Stimulated activated CD8-positive, alpha-beta memory T cell treated with anti-CD3 and anti-CD28 coated beads, Interleukin-12 subunit alpha, Interleukin-12 subunit beta, amount 100 ng/mL, for 1 hour (primary cell): ENCODE measurements at regions not wholly inside any gene's neighbourhood (a gene's known extent, or its start where the extent isn't known, plus 50 kb on each side); places are given as distances from the start of the nearest gene placed in this dataset.

Experiments
- DNase-seq: peaks from one replicate; pipeline ENCODE4 v3.0.0-alpha.2; 2020; ENCODE audit warnings: low read depth

DNA sequence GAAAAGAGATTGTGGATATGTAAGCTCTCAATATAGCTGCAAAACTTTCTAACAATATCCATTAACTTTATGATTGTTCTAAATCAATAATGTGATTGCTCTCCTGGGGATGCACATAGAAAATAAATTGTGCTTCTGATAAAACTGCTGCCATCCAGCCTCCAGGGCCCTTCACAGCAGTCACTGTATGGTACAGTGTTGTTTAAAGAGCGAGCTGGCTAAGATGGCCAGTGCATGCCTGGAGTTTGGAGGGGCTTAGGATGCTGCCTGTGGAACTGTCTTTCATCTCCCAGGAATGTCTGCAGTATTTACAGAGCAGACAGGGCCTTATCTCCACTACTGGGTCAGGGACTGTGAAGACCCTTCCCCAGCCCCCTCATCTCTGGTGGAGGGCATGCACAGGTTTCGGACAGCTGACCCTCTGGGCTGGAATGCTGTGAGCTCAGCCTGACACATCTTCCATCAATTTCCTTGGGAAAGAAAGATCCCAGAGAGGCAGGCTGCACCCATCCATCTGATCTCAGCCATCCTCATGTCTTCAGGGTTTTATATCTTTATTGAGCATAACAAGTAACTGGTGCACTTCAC, 137.0 kb downstream of the PLPP3 start:
- no peak for DNase-seq

DNA sequence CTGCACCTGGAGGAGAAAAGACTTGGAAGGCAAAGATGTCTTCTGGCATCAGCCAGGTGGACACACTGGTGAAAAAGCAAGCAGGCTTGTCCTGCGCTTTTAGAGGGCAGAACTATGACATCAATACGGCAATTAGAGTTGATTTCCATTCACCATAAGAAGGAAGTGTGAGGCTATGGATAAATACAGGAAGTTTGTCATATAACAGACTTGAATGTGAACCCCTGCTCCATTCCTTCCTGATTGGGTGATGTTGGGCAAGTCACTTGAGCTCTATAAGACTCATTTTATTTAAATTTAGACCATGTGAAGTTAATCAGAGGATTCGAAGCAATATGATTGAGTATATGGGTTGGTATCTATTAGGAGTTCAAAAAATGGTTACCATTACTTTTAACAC, 137.8 kb downstream of the PLPP3 start:
- no peak for DNase-seq

DNA sequence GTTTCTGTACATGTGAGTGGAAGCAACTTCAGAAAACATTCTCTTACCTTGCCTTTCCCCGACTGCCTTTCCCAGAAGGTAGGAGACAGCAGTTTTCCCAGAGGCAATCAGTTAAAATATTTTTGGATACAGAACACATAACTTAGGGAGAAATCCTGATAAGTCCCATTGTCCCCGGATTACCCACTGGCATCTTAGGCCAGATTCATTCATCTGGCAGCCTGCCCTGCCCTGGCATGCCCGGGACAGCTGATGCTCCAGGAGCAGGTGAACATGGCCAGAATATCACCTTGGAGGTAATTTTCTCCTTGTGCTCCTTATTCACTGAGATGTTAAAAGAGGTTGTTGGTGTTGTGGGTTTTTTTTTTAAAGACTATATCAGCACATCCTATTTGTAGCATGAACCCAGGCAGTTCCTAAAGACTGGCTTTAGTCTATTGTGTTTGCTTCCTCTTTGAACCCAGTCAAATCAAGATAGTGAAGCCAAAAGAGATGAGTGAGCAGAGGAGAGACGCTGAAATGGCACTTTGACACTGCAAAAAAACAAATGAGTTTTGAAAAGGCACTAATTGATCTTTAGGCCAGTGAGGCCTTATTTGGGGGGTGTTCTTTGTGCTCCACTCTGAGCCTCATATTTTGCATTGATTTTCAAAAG, 139.6 kb downstream of the PLPP3 start:
- DNase-seq = no peak

DNA sequence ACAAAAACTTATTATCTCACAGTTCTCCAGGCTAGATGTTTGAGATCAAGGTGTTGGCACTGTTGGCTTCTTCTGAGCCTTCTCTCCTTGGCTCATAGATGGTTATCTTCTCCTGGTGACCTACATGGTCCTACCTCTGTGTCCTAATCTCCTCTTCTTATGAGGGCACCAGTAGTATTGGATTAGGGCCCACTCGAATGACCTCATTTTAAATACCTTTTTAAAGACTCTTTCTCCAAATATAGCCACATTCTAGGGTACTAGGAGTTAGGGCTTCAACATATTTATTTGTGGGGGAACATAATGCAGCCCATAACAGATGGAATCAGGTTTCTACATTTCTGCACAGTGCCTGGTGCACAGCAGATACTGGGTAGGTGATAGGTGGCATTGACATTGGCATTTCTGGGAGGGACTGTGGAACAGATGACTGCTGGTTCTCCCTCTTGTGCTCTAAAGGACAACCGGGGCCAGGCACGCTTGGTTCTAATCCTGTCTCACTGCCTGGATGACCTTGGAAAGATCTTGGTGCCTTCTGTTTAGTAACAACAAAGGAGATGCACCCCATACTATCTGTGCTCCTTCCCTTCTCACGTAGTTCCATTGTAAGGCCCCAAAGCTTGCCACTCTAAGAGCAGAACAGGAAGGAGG, 140.3 kb downstream of the PLPP3 start:
- no peak for DNase-seq

DNA sequence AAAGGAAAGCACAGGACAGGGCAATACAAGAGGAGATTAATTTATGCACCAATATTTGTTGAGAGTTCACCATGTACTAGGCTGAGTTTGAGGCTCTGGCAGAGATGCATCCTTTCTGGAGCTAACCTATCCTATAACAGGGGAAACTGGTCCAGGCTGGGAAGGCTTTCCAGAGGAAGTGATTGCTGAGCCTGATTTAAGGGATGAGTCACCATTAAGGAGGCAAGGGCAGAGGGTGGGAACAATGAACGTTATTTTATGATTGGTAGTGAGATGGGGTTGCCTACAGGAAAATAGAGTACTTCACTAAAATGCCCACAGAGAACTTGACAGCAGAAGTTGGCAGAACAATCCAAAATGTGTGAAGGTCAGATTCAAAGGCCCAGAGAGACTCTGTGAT, 141.4 kb downstream of the PLPP3 start:
- no peak for DNase-seq

DNA sequence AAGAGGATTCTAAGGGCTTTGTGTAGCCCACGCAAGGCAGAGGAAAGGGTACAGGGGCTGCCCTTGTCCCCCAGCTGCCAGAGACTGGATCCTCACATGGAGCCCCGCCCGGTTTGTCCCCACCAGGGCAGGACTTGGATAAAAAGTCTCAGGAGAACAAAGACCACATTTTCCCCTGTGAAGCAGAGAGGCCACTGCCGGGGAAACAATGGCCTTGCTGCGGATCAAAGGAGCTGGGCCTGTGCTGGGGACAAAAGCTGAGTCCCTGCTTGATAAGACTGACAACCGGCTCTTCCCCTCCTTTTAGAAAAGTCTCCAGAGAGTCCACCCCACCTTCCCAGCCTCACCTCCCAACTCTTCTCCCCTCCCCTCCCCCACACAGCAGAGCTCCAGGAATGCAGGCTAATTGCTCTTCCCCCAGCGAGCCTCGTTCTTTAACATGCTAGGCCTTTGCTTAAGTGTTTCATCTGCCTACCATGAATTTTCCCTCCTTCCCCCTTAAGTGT, 142.4 kb downstream of the PLPP3 start:
- no peak for DNase-seq

DNA sequence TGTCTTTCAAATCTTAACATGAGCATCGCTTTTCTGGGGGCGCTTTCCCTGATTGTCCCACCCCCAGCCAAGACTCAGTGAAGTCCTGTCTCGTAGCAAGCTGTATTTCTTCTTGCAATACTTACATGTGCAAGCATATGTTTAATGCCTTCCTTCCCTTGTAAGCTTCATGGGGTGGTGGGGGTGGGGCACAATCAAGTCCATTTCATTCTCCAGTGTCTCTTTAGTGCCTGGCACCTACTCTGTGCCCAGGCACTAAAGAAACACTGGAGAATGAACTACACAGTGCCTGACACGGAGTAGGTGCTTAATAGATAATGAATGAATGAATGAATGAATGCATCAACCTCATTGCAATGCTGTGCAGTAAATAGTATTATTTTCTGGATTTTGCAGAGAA, 143.1 kb downstream of the PLPP3 start:
- DNase-seq = no peak

DNA sequence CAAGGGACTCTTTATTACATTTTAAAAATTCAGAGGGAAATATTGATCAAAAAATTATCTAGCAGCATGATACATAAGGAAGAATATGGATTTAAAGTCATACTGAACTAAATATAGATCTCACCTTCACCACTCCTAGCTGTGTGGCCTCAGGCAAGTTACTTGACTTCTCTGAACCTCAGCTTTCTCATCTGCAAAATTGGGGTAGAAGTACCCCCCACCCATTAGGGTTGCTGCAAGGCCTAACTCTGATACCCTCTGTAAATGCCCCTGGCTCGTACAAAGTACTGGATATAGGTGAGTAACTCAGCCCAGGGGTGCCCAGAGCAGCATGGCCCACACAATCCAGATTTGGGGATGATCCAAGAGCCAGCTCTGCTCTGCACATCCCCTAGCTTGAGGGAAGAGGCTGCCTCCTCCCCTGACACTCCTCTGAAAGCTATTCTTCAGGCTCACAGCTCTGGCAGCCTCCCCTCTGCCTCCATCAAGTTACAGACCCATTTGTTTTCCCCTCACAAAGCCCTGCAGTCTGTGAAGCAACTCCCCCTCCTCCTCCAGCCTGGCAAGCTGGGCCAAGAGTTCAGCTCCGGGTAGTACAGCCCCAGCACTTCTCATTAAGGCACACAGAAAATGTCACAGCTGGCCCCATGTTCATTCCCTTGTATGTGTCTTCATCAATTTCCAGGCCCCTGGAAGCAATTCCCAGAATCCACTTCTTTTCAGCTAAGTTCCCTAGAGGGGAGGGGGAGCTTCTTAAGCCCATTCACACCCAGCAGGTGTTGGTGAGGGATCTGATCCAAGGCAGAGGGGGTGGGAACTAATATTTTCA, 143.7 kb downstream of the PLPP3 start:
- no peak for DNase-seq

DNA sequence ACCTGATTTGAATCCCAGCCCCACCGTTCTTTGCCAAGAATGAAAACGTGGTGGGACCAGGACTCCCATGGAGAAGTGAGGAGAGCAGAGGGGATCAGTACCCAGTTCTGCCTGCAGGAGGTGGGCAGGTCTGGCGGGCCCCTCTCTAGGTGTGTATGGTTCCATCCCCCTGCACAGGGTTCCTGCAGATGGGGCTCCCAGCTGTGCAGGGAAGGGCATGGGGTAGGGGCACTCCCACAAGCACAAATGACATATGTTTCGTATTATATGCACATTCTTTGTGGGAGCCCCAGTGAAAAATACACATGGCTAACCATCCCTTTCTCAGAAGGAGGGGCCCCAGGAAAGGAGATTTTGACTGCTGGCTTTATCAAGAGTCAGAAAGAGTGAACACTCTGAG, 144.6 kb downstream of the PLPP3 start:
- no peak for DNase-seq

DNA sequence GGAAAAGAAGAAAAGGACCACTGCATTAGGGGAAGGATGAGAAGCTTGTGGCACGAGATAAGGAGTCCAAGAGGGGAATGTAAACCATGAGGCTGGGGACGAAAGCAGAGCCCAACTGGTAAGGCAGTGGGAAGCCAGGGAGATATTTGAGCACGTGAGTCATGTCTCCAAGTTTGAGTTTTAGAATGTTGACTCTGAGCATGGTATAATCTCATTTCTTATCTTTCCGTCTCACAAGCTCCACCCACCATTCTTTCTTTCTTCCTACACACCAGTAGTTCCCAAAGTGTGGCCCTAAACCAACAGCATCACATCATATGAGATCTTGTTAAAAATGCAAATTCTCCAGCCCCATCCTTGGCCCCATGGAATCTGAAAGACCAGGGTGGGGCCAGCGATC, 145.3 kb downstream of the PLPP3 start:
- no peak for DNase-seq

DNA sequence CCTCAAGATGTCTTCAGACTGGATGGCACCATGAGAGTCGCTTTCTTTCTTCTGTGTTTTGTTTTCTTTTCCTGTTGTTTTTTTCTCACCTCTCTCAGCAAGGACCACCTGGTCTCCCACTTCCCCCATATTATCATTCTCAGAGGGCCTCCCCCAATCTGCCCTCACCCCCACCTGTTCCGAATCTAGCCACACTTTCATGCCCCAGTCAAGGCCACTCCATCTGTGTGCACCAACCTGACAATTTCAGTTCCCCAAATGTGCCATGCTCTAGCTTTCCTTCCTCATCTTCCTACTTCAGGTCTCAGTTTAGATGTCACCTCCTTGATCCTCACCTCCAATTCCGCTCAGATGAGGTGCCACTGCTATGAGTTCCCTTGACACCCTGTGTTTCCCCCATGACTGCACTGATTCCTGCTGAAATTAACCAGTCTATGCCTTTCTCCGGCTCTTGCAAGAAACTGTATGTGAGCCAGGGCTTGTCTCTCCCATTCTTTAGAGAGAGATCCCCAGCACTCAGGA, 146.2 kb downstream of the PLPP3 start:
- DNase-seq = no peak

DNA sequence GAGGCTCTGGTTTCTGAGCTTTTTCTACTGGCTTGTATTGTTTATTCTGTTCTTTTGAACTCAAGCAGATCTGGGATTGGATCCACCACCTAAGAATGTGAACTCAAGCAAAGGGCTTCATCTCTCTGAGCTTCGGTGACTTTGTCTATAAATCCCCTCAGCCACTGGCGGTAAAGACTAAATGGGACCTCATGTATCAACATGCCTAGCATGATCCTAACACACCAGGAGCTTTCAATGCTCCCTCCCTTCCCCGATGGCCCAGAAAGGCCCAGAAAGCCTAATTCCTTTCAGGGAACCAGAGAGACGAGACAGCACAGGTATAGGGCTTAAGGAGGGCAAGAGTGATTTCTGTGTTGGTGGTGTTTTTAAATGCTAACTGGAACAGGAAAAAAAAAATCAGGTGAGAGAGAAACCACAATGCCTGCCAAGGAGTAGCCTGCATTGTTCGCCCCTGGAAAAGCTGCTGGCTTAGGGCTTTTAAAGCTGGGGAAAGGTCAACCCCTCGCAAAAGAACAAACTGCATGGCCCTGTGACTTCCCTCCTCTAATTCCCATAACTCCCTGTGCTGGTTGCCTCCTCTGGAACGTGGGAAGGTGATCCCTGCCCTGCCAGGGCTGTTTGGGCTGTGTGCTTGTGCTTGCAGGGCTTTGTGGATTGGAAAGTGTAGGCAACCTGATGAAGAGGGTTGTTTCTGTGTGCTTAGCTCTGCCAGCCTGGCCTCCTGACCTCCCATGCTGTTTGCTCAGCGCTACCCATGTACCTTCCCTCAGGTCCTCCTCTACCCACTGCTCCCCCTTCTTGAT, 147.0 kb downstream of the PLPP3 start:
- no peak for DNase-seq

DNA sequence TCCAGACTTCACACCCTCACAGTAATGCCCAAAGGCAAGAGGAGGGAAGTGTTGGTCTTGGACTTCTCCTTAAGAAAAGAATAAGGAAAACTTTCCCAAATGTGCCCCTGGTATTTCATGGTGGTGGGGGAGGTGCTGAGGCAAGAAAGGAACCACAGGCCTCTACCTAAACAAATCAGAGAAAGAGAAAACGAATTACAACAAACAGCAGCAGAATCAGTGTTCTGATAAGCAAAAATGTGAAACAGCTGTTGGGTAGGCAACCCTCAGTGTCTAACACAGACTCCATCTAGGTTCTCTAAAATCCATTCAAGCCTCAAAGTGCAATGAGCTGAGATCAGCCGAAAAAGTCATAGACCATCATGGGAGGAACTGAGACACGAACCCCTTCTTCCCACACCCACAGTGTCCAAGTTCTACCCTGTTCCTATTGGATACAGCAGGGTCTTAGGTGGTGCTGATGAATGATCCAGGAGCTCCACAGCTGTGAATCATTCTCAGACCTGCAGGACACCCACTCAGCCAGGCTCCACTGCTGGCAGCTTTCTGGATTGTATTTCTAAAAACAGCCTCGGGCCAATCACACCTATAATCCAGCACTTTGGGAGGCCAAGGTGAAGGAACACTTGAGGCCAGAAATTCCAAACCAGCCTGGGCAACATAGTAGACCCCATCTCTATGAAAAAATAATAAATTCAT, 149.1 kb downstream of the PLPP3 start:
- no peak for DNase-seq

DNA sequence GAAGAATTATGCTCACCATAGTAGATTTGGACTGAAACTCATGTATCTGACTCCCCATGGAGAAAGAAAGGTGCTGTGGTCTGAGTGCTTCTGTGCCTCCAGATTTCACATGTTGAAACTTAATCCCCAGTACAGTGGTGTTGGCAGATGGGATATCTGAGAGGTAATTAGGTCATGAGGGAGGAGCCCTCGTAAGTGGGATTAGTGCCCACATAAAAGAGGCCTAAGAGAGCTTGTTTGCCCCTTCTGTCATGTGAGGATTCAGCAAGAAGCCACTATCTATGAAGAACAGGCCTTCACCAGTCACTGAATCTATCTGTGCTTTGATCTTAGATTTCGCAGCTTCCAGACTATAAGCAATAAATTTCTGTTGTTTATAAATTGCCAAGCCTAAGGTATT, 150.1 kb downstream of the PLPP3 start:
- DNase-seq = no peak

DNA sequence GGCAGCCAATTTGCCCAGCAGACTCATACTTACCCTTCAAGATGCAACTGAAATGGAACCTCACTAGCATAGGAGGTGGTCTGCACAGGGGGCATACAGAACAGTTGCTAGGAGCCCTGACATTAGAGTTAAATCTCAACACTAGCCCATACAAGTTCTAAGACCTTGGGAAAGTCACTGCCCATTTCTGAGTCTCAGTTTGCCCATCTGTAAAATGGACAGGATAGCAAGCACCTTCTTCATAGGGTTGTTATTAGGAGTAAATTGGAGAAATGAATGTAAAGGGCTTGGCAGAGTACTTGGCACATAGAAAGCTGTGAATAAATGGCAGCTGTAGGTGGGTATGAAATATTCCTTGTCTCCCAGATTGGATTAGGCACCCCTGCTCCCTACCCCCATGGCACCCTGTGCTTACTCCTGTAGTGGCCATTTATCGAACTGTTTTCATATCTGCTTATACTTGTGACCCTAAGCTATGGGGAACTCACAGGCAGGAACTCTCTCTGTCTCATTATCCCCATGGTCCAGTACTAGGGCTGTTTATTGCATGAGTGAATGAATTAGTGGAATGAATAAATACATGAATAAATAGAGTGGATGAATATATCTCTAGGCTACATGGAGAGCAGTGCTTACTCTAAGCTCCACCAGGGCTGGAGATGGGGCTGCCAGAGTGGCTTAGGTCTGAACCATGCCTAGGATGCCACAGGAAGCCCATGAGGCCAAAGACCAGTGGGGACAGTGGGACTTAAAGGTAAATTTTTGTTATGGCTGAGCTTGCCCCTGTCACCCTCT, 152.6 kb downstream of the PLPP3 start:
- no peak for DNase-seq

DNA sequence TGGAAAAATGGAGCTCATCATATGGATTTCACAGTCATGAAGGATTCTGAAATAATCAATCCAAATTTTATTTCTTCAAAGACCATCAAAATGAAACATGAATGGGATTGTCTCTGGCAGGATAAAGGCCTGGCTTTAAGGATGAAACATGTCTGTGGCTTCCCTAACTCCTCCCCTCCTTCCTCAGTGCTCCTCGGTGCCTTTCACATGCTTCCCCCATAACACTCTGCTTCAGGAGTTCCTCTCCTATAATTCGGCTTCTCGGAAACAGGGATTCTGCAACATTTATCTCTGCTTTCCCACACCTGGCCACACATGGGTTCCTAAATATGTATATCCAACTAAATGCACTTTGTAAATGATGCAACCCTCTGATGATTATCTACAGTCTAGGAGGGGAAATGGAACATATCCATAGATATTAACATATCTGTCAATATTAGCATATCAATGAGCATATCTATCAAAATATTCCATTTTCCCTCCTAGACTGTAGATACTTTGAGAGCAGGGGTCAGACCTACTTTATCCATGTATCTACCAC, 153.8 kb downstream of the PLPP3 start:
- no peak for DNase-seq

DNA sequence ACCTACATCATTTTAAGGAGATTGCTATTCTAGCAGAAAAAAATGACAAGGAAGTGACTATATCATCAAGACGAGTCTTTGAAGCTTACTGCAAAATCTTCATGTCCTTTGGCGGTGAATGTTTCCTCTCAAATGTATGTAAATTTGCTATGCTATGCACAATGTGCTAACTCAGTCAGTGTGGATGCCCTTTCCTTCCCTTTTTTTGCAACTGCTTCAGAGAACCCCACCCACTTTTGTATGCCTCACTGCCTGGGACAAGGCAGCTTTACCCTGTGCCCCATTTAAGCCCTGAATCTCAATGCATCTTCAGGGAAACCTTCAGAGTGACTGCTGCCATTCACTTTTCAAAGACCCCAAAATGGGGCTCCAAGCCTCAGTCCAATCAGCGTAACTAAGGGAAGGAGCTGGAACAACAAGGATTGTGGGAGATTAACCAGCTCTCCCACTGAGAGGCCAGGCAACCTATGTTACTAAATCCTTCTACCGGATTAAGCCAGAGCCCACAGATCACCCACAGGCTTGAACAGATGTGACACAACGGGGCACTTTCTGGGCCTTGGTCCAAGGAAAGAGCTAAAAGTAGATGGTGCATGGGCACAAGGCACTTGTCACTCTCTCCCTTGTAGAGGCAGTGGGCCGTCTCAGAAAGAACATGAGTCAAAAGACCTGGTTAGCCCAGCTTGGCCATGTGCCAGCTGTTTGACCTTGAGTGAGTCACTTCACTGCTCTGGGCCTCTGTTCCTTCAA, 154.4 kb downstream of the PLPP3 start:
- no peak for DNase-seq

DNA sequence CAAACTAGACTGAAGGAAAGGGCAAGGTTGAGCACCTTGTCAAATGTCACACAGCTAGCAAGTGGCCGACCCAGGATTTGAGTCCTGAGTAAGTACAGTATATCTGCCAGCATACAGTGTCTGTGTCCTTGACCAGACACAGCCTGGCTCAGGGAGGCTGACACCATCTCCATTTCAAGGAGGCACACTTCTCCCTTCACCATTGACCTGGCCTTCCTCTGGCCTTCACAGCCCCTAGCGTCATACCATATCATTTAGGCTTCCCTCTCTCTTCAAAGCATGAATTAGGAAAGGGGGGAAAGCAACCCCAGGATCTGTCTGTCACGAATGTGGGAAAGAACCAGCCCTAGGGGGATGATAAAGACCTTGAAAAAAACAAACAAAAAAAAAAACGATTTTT, 155.6 kb downstream of the PLPP3 start:
- DNase-seq = no peak

DNA sequence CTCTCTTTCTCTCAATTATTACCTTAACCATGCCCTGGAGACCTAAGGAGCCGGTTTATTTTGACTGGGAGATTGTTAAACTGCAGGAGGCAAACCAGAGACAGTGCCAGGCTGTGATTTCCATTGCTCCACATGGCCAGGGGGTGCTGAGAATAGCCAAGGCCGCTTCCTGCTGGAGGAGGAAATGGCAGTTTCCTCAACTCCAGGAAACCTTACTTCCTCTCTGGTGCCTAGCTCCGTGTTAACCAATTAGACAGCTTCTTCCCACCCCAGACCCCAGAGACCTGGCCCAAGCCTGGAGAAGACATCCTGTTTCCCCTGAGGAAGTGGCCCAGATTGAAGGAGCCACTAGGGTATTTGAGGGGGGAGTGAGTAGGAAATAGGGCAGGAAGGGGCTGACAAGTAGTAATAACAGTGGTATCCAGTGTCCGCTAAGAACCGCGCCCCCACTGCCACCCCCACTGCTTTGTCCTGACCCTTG, 161.2 kb downstream of the PLPP3 start:
- DNase-seq = no peak
